ENCODE measurements at regions not wholly inside any gene's neighbourhood (a gene's known extent, or its start where the extent isn't known, plus 50 kb on each side); places are given as distances from the start of the nearest gene placed in this dataset.
"Not testable (repeated sequence)": the region's sequence is repeated elsewhere in the genome, so short reads cannot be mapped to it uniquely, and the experiment has no call there.

GRCh38 chr5:172528440-172528839 is 74.1 kb upstream of the SH3PXD2B start:
- DNase-seq (ENCODE audit: low read depth), result no peak

- no peak for DNase-seq (ENCODE audit: low read depth)
Observed at GRCh38 chr5:172527559-172527958, 73.2 kb upstream of the SH3PXD2B start.

- DNase-seq (ENCODE audit: low read depth), result no peak
Observed at GRCh38 chr5:172525996-172526360, 71.7 kb upstream of the SH3PXD2B start.

GRCh38 chr5:172525307-172525995 is 71.1 kb upstream of the SH3PXD2B start:
- DNase-seq (ENCODE audit: low read depth), result no peak

- DNase-seq (ENCODE audit: low read depth), result no peak
Observed at GRCh38 chr5:172524573-172525021, 70.3 kb upstream of the SH3PXD2B start.

GRCh38 chr5:172523146-172523745 is 68.9 kb upstream of the SH3PXD2B start:
- no peak for DNase-seq (ENCODE audit: low read depth)

GRCh38 chr5:172521338-172521932 is 67.1 kb upstream of the SH3PXD2B start:
- no peak for DNase-seq (ENCODE audit: low read depth)

- no peak for DNase-seq (ENCODE audit: low read depth)
Observed at GRCh38 chr5:172511952-172512351, 57.6 kb upstream of the SH3PXD2B start.

- DNase-seq (ENCODE audit: low read depth), result no peak
Observed at GRCh38 chr5:172509405-172509781, 55.1 kb upstream of the SH3PXD2B start.

- no peak for DNase-seq (ENCODE audit: low read depth)
Observed at GRCh38 chr5:172508471-172509404, 54.4 kb upstream of the SH3PXD2B start.

- DNase-seq (ENCODE audit: low read depth), result not testable (repeated sequence)
Observed at GRCh38 chr5:172507485-172507884, 53.2 kb upstream of the SH3PXD2B start.

- DNase-seq (ENCODE audit: low read depth), result no peak
Observed at GRCh38 chr5:172506921-172507320, 52.6 kb upstream of the SH3PXD2B start.

GRCh38 chr5:172506251-172506650 is 51.9 kb upstream of the SH3PXD2B start:
- DNase-seq (ENCODE audit: low read depth), result no peak

- no peak for DNase-seq (ENCODE audit: low read depth)
Observed at GRCh38 chr5:172505845-172506244, 51.5 kb upstream of the SH3PXD2B start.

GRCh38 chr5:172505403-172505759 is 51.1 kb upstream of the SH3PXD2B start:
- DNase-seq (ENCODE audit: low read depth), result no peak

- no peak for DNase-seq (ENCODE audit: low read depth)
Observed at GRCh38 chr5:172504701-172505402, 50.5 kb upstream of the SH3PXD2B start.

- no peak for DNase-seq (ENCODE audit: low read depth)
Observed at GRCh38 chr5:172503925-172504700, 49.8 kb upstream of the SH3PXD2B start.
